ENCODE measurements at regions not wholly inside any gene's neighbourhood (a gene's known extent, or its start where the extent isn't known, plus 50 kb on each side); places are given as distances from the start of the nearest gene placed in this dataset.

DNA sequence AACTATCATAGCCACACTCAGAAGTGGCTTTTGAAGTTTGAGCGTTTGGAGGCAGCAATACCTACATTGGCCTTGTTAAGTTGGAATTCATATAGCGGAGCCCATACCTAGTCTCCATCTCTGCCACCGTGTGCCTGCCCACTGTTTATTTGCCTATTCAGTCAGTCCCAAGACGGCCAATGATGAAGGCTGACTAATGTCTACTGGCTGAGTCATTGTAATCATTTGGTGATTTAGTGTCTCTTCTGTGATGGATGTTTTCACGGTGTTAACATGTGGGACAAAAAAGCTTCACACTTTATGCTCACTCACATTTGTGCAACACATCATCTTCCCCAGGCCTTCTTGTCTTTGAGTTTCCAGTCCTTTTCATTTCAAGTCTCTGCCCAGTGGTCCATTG, 92.6 kb upstream of the PBX1 start:
- Mint-ChIP-seq H3K27me3 (no peaks in the 10 kb centered on the region), H3K36me3 (ENCODE audit: insufficient read depth) (no peaks in the 10 kb centered on the region), H3K9me3 (peaks cover under 1 to 15% of the 10 kb centered on the region in 2 donors), H3K4me1 (ENCODE audit: low read depth in 2 of 2) (no peaks in the 10 kb centered on the region), H3K27ac (no peak overlapping the region), H3K4me3 (no peak overlapping the region)
- no peak for ATAC-seq (replicated peaks)
- DNase-seq = no peak

DNA sequence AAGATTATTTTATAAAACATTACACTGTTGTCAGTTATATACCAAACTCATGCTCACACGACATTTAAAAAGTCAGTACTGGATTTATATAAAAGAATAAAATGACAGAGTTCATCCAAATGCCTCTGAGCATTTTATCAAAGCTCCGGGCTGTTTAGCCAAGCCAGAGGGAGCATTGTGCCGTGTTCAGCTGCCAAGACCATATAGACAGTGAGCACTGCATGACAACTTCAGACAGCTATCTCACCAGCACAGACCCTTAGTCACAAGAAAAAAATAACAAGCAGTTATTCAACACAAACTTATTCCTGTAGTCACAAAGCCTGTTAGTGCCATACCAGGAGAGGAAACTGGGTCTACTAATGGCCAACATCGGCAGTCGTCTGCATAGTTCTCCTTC, 88.0 kb upstream of the PBX1 start:
- DNase-seq = no peak
- Mint-ChIP-seq H3K4me1 (ENCODE audit: low read depth in 2 of 2) (no peaks in the 10 kb centered on the region), H3K36me3 (ENCODE audit: insufficient read depth) (no peaks in the 10 kb centered on the region), H3K9me3 (peaks cover 6 to 23% of the 10 kb centered on the region in 2 donors), H3K27me3 (no peaks in the 10 kb centered on the region), H3K27ac (no peak overlapping the region), H3K4me3 (no peak overlapping the region)
- ATAC-seq (replicated peaks) = no peak

DNA sequence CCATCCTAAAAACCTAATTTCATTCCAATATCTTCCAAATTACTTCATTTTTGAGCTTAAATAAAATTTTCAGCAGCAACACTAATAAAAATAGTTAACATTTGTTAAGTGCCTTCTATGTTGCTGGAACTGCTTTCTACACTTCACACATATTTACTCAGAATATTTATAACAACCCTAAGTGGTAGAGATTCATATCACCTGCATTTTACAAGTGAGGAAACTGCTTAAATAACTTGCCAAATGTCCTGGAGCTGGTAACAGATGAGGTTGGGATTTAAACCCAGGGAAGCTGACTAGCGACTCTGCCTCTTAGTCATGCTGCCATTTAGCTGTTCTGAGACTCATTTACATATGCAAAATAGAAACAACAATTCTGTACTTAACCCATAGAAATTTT, 86.1 kb upstream of the PBX1 start:
- Mint-ChIP-seq H3K9me3 (peaks cover 6 to 23% of the 10 kb centered on the region in 2 donors), H3K4me1 (ENCODE audit: low read depth in 2 of 2) (no peaks in the 10 kb centered on the region), H3K36me3 (ENCODE audit: insufficient read depth) (no peaks in the 10 kb centered on the region), H3K27ac (no peak overlapping the region), H3K4me3 (no peak overlapping the region), H3K27me3 (no peaks in the 10 kb centered on the region)
- ATAC-seq (replicated peaks) (no peak), DNase-seq (no peak)

DNA sequence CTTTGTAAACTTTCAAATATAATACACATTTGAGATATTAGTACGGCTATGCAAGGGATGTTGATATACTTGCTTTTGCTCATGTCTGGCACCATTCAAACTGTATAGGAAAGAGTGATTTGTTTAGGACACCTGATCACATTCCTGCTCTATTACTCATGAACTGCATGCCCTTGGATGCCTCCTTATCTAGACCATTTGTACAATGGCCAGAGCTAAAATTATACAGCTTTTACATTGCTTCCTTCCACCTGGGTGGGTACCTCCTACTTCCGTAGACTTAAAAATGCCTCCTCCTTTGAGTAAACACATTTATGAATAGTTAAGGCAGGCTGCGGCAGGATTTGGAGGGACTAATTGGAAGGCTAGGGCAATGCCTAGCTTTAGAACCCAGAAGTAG, 85.4 kb upstream of the PBX1 start:
- ATAC-seq (replicated peaks) = no peak
- H3K36me3 Mint-ChIP-seq (ENCODE audit: insufficient read depth) = no peaks in the 10 kb centered on the region

DNA sequence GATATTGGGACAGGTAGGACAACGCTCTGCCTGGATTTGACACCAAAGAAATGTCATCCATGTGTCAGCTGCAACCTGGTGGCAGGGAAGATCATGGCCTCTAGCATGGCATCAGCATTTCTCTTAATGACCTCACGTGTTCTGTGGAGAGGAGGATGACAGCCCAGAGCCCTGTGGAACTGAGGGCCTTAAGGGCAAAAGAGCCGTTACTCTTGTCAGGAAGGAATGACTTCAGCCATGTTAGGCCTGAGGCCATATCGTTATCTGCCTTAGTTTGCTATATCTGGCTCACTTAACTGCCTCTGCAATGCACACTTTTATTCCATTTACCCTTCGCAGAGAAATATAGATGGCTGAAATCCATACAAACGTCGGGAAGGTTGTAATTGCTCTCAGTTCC, 83.2 kb upstream of the PBX1 start:
- Mint-ChIP-seq H3K4me1 (ENCODE audit: low read depth in 2 of 2) (no peaks in the 10 kb centered on the region), H3K27me3 (no peaks in the 10 kb centered on the region), H3K36me3 (ENCODE audit: insufficient read depth) (no peaks in the 10 kb centered on the region), H3K27ac (no peak overlapping the region), H3K9me3 (peaks cover 6 to 12% of the 10 kb centered on the region in 2 donors), H3K4me3 (no peak overlapping the region)
- no peak for DNase-seq
- no peak for ATAC-seq (replicated peaks)

More for the DNA sequence above, 85.4 kb upstream of the PBX1 start:
- Mint-ChIP-seq H3K27me3 (no peaks in the 10 kb centered on the region), H3K27ac (no peak overlapping the region), H3K4me1 (ENCODE audit: low read depth in 2 of 2) (no peaks in the 10 kb centered on the region), H3K4me3 (no peak overlapping the region), H3K9me3 (peaks cover 6 to 23% of the 10 kb centered on the region in 2 donors)
- DNase-seq = no peak

DNA sequence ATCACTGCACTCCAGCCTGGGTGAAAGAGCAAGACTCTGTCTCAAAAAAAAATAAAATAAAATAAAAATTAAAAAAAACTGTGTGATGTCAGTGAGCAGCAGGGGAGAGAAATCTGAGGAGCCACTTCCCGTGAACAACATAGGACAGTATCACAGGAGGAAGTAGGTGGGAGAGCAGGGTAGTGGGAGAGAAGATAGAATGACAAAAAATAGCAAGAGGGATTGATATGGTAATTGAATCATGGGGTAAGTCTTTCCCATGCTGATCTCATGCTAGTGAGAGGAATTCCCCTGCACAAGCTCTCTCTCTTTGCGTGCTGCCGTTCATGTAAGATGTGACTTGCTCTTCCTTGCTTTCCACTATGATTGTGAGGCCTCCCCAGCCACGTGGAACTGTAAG, 81.6 kb upstream of the PBX1 start:
- H3K4me1 Mint-ChIP-seq (ENCODE audit: low read depth in 2 of 2) = no peaks in the 10 kb centered on the region
- DNase-seq (no peak), ATAC-seq (replicated peaks) (no peak)
- H3K4me3 Mint-ChIP-seq = no peak overlapping the region
- H3K27me3 Mint-ChIP-seq = no peaks in the 10 kb centered on the region
- H3K27ac Mint-ChIP-seq = no peak overlapping the region
- H3K9me3 Mint-ChIP-seq = peaks cover 0 to 4% of the 10 kb centered on the region in 2 donors
- H3K36me3 Mint-ChIP-seq (ENCODE audit: insufficient read depth) = no peaks in the 10 kb centered on the region

DNA sequence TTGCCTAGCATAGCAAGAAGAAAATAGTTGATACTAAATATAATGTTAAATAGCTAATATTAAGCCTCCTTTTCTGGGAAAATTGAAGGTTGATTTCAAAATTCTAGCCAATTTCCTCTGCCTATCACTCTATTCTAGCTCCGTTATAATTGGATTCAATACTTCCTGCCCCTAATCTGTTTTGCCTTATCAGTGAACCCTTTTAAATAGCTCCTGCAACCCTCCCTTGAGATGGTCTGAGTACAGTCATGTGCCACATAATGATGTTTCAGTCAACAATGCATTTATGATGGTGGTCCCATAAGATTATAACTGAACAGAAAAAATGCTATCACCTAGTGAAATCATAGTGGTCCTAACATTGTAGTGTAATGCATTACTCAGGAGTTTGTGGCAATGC, 79.7 kb upstream of the PBX1 start:
- ATAC-seq (replicated peaks) = no peak
- no peaks in the 10 kb centered on the region for H3K4me1 Mint-ChIP-seq (ENCODE audit: low read depth in 2 of 2)
- H3K27ac Mint-ChIP-seq = no peak overlapping the region
- H3K27me3 Mint-ChIP-seq = no peaks in the 10 kb centered on the region
- H3K4me3 Mint-ChIP-seq = no peak overlapping the region
- no peak for DNase-seq
- no peaks in the 10 kb centered on the region for H3K36me3 Mint-ChIP-seq (ENCODE audit: insufficient read depth)
- H3K9me3 Mint-ChIP-seq = peaks cover 0 to 4% of the 10 kb centered on the region in 2 donors

DNA sequence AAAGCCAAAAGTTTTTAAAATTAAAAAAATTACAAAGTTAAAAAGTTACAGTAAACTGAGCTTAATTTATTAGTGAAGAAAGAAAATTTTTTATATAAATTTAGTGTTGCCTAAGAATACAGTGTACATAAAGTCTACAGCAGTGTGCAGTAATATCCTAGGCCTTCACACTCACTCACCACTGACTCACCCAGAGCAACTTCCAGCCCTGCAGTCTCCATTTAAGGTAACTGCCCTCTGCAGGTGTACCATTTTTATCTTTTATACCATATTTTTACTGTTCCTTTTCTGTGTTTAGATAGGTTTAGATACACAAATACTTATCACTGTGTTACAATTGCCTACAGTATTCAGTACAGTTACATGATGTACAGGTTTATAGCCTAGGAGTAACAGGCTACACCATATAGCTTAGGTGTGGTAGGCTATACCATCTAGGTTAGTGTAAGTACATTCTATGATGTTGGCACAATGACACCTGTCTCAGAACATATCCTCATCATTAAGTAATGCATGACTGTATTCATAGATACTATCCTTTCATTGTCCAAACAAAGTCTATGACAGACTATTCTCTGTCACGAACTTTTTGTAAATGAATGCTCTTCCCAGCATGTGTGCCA, 78.6 kb upstream of the PBX1 start:
- Mint-ChIP-seq H3K4me1 (ENCODE audit: low read depth in 2 of 2) (no peaks in the 10 kb centered on the region), H3K36me3 (ENCODE audit: insufficient read depth) (no peaks in the 10 kb centered on the region), H3K4me3 (no peak overlapping the region), H3K27ac (no peak overlapping the region), H3K9me3 (peaks cover under 1 to 6% of the 10 kb centered on the region in 2 donors), H3K27me3 (peaks cover 5 to 6% of the 10 kb centered on the region in 2 donors)
- ATAC-seq (replicated peaks) (no peak), DNase-seq (no peak)

DNA sequence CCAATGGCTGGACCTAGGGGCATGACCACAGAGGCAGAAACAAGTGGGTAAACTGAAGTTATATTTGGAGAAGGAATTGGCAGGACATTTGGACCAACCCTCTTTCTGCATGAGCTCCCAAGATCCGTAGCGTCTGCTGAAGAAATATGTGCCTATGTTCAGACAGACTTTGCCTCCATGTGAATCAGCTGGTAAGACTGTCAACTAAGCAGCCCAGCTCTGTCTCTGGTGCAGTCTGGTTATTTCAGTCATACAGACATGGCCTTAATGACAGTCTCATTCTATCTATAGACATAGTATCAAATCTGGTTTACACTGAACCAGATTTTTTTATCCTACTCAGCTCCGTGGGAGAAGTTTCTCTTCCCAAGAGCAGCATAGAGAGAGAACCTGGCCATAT, 63.1 kb upstream of the PBX1 start:
- Mint-ChIP-seq H3K27me3 (no peaks in the 10 kb centered on the region), H3K36me3 (ENCODE audit: insufficient read depth) (no peaks in the 10 kb centered on the region), H3K4me3 (no peak overlapping the region), H3K27ac (no peak overlapping the region), H3K4me1 (ENCODE audit: low read depth in 2 of 2) (no peaks in the 10 kb centered on the region), H3K9me3 (peaks cover 0 to 6% of the 10 kb centered on the region in 2 donors)
- ATAC-seq (replicated peaks) = no peak
- no peak for DNase-seq

DNA sequence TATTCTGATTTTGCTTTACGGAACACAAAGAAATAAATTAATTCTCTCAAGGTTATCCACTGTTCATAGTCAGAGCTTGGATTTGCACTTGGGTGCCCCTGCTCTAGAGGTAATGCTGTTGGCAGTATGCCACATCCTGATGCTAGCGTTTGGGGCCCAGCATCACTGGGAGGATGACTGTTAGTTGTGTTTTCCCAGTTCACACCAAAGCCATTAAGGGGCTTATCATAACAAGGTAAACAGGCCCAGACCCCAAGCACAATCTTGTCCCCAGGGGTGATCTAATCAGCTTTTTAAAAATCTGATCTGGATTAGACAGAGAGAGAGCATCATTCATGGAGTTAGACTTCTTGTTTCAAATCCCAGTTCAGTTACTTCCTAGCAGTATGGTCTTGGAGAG, 60.2 kb upstream of the PBX1 start:
- Mint-ChIP-seq H3K27ac (no peak overlapping the region), H3K9me3 (peaks cover 2 to 19% of the 10 kb centered on the region in 2 donors), H3K36me3 (ENCODE audit: insufficient read depth) (no peaks in the 10 kb centered on the region), H3K27me3 (no peaks in the 10 kb centered on the region), H3K4me3 (no peak overlapping the region), H3K4me1 (ENCODE audit: low read depth in 2 of 2) (no peaks in the 10 kb centered on the region)
- ATAC-seq (replicated peaks) (no peak), DNase-seq (no peak)

DNA sequence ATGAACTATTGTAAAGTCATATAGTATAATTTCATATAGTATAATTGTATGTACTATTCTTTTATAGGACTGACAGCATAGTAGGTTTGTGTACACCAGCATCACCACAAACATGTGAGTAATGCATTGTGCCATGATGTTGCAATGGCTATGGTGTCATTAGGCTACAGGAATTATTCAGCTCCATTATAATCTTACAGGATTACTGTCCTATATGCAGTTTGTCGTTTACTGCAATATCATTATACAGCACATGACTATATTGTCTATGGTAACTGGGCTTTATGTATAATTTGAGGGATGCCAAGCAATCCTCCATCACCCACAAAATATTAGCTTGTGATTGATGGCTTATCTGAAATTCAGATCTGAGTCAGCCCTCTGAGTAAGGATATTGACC, 54.2 kb upstream of the PBX1 start:
- Mint-ChIP-seq H3K27me3 (no peaks in the 10 kb centered on the region), H3K4me3 (no peak overlapping the region), H3K36me3 (ENCODE audit: insufficient read depth) (no peaks in the 10 kb centered on the region), H3K27ac (no peak overlapping the region), H3K9me3 (peaks cover 0 to 19% of the 10 kb centered on the region in 2 donors), H3K4me1 (ENCODE audit: low read depth in 2 of 2) (no peaks in the 10 kb centered on the region)
- DNase-seq (no peak), ATAC-seq (replicated peaks) (no peak)
